ENCODE measurements at regions not wholly inside any gene's neighbourhood (a gene's known extent, or its start where the extent isn't known, plus 50 kb on each side); places are given as distances from the start of the nearest gene placed in this dataset.

- no peak for DNase-seq (ENCODE audit: low read depth in 1 of 2, low spot score in 1 of 2)
- TF ChIP-seq SPI1 (IDR thresholded peaks at IDR 0.05; ENCODE audit: borderline replicate concordance, low read depth) (no peak), REST (IDR thresholded peaks at IDR 0.05; ENCODE audit: insufficient replicate concordance, low read depth) (no peak), GABPA (IDR thresholded peaks at IDR 0.05; ENCODE audit: low read depth) (no peak), CTCF (IDR thresholded peaks at IDR 0.05; ENCODE audit: insufficient read depth, low read length) (no peak), POLR2AphosphoS5 (IDR thresholded peaks at IDR 0.05; ENCODE audit: low read depth) (no peak)
- no peak overlapping the region for H3K4me3 ChIP-seq (replicated peaks; ENCODE audit: insufficient read depth, low read length)
- no peak overlapping the region for H3K27ac ChIP-seq (replicated peaks)
- H3K27me3 ChIP-seq (ENCODE audit: insufficient read depth, poor library complexity, severe bottlenecking) = peaks cover 2% of the 10 kb centered on the region
Observed at GRCh38 chr11:130548491-130548833, 100.0 kb downstream of the ADAMTS15 start.

GRCh38 chr11:130549393-130549999 lies 101.1 kb downstream of the ADAMTS15 start:
- no peak for TF ChIP-seq POLR2AphosphoS5 (IDR thresholded peaks at IDR 0.05; ENCODE audit: low read depth)
- TF ChIP-seq GABPA (IDR thresholded peaks at IDR 0.05; ENCODE audit: low read depth) = no peak
- no peak for TF ChIP-seq CTCF (IDR thresholded peaks at IDR 0.05; ENCODE audit: insufficient read depth, low read length)
- TF ChIP-seq SPI1 (IDR thresholded peaks at IDR 0.05; ENCODE audit: borderline replicate concordance, low read depth) = no peak
- no peak for TF ChIP-seq REST (IDR thresholded peaks at IDR 0.05; ENCODE audit: insufficient replicate concordance, low read depth)
- Histone ChIP-seq H3K27ac (replicated peaks) (no peak overlapping the region), H3K4me3 (replicated peaks; ENCODE audit: insufficient read depth, low read length) (no peak overlapping the region), H3K27me3 (ENCODE audit: insufficient read depth, poor library complexity, severe bottlenecking) (peaks cover 5% of the 10 kb centered on the region)
- DNase-seq (ENCODE audit: low read depth in 1 of 2, low spot score in 1 of 2) = no peak

- H3K27me3 ChIP-seq (ENCODE audit: insufficient read depth, poor library complexity, severe bottlenecking) = peaks cover 5% of the 10 kb centered on the region
- no peak for TF ChIP-seq SPI1 (IDR thresholded peaks at IDR 0.05; ENCODE audit: borderline replicate concordance, low read depth)
- TF ChIP-seq POLR2AphosphoS5 (IDR thresholded peaks at IDR 0.05; ENCODE audit: low read depth) = no peak
- no peak for TF ChIP-seq GABPA (IDR thresholded peaks at IDR 0.05; ENCODE audit: low read depth)
- TF ChIP-seq CTCF (IDR thresholded peaks at IDR 0.05; ENCODE audit: insufficient read depth, low read length) = no peak
- TF ChIP-seq REST (IDR thresholded peaks at IDR 0.05; ENCODE audit: insufficient replicate concordance, low read depth) = no peak
- H3K27ac ChIP-seq (replicated peaks) = no peak overlapping the region
- no peak for DNase-seq (ENCODE audit: low read depth in 1 of 2, low spot score in 1 of 2)
- no peak overlapping the region for H3K4me3 ChIP-seq (replicated peaks; ENCODE audit: insufficient read depth, low read length)
Observed at GRCh38 chr11:130550150-130550549, 101.7 kb downstream of the ADAMTS15 start.
